Sciatic nerve (tissue), 2 donors: ENCODE measurements at regions not wholly inside any gene's neighbourhood (a gene's known extent, or its start where the extent isn't known, plus 50 kb on each side); places are given as distances from the start of the nearest gene placed in this dataset.
"Not testable (repeated sequence)": the region's sequence is repeated elsewhere in the genome, so short reads cannot be mapped to it uniquely, and the experiment has no call there.

Experiments
- ATAC-seq: fragments of 200-7000 bp; cut with Tn5 transposase; one replicate; pipeline ENCODE4 v1.9.1; 2020; ENCODE audit warnings: mild to moderate bottlenecking, moderate library complexity
- DNase-seq: peaks from one replicate; pipeline ENCODE4 v3.0.0-alpha.2; 2020; ENCODE audit warnings: low spot score
- intact Hi-C: fragments of 100-400 bp; cut with DNase I; formaldehyde crosslinking; loops from one replicate; pipeline ENCODE4 v1.14.2; 2022
- donor health status: DM: no; HTN: no; CAD: no.
- donor health status: DM: no; HTN: no; CAD: no.

DNA sequence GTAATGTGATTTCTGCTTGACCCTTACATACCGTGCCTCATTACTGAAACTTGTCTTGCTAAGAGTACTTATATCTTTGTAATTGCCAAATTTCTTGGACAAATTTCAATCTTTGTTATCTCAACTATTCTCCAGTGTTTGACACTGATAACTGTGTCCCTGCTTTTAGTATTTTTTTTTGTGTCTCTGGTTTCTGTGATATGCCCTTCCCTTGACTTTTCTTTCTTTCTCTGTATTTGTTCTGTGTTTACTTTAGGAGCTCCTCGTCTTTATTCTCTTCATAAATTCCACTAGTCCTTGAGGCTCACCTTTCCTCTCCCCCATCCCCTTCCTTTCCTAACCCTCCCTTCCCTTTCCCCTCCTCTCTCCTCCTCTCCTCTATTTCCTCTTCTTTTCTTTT lies 123.7 kb upstream of the FBXL17 start:
- intact Hi-C loops: no loop called here
- ATAC-seq: no peak
- no peak for DNase-seq

DNA sequence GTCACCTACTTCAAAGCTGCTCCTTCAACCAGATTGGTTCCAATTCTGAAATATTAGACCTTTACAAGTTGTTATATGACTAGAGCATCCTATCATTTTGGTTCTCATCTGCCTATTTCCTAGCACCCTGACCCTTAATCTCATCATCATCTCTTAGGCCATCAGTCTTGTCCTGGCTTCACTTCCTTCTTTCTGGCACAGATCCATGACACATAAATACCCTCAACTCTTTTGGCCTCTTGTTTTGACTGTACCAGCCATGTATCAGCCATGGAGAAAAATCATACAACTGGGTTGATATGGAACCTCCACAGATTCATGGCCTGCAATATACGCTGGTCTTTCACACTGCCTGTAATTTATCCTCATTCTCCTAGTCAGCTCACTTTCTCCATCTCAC lies 123.1 kb upstream of the FBXL17 start:
- ATAC-seq (no peak), DNase-seq (no peak)
- intact Hi-C loops: no loop called here

DNA sequence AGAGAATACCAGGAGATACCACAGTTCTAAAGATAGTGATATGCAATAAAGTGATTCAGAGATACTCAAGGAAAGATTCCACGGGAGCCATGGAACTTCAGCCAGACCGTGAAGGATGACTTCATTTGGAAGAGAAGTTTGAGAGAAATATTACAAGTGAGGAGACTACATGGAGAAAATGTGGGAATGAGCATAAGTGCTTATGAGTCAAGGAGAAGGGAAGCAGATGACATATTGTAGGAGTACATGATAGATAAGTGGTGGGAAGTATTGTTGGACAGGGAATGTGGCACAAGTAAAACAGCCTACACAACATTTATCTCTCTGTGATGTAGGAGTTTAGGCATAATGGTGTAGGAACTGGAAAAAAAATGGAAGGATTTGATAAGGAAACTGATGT lies 122.1 kb upstream of the FBXL17 start:
- intact Hi-C loops: no loop called here
- ATAC-seq: no peak

DNA sequence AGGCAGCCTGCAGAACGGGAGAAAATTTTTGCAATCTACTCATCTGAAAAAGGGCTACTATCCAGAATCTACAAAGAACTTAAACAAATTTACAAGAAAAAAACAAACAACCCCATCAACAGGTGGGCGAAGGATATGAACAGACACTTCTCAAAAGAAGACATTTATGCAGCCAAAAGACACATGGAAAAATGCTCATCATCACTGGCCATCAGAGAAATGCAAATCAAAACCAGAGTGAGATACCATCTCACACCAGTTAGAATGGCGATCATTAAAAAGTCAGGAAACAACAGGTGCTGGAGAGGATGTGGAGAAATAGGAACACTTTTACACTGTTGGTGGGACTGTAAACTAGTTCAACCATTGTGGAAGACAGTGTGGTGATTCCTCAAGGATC lies 113.7 kb upstream of the FBXL17 start:
- ATAC-seq, intact Hi-C loops, DNase-seq: not testable (repeated sequence)

More for the DNA sequence above, 122.1 kb upstream of the FBXL17 start:
- no peak for DNase-seq

DNA sequence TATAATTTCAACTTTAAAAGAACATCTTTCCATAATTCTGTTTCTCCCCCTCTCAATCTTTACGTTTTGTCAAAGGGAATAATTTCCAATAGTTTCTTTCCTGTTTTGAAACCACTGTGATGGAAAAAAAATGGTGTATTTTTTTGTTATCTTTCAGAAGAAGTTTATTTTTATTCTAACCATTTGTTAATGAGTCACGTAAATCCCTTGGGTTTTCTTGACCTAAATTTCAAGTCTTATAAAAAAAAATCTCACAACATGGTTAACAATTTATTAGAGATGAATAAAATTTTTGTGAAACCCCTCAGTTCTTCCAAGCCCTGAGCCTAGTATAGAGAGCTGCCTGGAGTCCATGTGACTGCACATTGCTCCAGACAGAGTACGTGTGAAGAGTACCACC lies 106.1 kb upstream of the FBXL17 start:
- DNase-seq: no peak
- ATAC-seq: no peak
- intact Hi-C loops: no loop called here

DNA sequence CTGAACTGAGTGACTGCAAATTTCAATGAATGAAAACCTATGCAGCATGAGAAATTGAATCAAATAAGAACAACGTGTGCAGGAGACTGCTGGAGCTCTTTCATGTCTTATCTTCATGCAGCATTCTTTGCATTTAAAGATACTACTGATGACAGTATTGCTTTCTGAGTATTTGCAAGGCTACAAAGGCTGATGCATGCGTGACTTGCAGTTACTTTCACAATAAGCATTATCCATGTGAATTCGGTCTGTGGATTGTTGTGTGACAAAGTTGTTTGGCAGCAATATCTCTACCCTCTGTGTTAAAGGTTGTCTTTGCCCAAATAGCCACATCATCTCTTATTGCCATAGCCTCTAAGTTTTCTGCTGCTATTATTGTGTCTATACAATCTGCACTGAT lies 102.1 kb upstream of the FBXL17 start:
- intact Hi-C loops: no loop called here
- DNase-seq: no peak
- no peak for ATAC-seq

DNA sequence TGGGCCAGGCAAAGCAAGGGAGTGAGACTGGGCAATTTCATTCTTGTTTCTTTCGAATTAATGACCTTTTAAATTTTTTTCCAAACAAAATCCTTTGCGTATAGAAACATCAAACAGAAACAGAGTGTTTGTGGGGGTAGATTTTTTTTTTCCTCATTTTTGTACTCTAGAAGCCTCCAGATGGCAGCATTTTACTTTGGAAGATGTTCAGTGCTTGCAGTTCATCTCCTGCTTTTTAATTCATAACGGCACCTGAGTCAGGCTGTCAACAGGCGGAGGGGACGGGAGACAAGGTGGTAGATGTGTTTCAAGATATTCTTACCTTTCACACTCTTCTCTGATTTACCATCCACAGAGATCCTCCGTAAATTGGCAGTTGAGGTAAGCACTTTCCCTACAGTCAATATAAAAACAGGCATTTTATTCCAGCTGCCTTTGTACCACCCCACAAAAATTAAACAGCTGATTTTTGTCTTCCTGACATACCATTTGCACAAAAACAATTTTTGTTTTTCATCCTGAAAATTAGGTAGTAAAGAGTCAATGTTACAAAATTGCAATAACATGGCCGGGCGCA lies 99.5 kb upstream of the FBXL17 start:
- ATAC-seq (no peak), DNase-seq (no peak)
- intact Hi-C loops: no loop called here

DNA sequence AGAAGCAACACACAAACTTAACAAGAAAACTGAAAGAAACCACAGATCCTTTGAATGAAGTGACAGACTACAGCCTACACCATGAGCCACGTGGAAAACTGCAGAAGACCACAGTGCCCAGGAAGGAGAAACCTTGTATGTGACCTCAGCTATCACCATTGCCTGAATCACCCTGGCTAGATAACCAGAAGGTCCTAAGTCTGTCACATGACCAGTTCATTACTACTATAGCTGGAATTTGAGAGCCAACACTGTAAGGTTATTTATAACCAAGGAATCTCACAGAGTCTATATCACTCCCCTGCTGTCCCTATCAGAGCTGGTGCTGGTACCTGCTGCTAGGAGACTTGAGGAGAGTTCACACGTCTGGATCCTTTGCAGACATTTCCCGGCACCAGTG lies 90.3 kb upstream of the FBXL17 start:
- ATAC-seq: no peak
- no peak for DNase-seq
- intact Hi-C loops: no loop called here

DNA sequence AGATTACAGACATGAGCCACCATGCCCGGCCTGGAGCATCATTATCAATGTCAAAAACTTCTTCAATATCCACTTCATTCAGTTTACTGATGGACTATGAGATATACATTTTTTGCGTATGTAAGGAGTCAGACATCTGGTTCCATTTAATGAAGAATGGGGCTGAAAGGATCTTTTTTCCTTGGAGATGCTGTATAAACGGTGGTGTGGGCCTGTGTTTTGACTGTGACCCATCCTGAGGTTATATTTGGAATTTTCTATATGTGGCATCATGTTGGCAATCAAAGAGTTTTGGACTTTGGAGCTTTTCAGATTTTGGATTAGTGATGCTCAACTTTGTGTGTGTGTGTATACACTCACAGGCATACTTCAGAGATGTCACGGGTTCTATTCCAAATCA lies 85.7 kb upstream of the FBXL17 start:
- DNase-seq (no peak), ATAC-seq (no peak)
- intact Hi-C loops: no loop called here

DNA sequence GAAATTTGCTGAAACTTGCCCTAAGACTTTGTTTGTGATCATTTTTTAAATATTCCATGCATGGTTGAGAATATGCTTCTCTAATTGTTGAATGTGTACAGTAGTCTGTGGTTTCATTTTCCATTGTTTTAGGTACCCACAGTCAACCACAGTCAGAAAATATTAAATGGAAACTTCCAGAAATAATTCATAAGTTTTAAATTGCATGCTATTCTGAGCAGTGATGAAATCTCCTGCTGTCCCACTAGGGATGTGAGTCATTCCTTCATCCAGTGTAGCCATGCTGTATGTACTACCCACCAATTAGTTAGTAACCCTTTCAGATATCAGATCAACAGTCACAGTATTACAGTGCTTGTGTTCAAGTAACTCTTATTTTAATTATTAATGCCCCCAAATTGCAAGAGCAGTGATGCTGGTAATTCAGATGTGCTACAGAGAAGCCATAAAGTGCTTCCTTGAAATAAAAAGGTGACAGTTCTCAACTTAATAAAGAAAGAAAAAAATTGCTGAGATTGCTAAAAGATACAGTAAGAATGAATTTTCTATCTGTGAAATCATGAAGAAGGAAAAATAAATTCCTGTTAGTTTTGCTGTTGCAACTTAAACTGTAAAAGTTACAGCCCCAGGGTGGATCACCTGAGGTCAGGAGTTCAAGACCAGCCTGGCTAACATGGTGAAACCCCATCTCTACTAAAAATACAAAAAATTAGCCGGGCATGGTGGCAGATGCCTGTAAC lies 79.9 kb upstream of the FBXL17 start:
- DNase-seq (no peak), ATAC-seq (no peak)
- intact Hi-C loops: no loop called here

DNA sequence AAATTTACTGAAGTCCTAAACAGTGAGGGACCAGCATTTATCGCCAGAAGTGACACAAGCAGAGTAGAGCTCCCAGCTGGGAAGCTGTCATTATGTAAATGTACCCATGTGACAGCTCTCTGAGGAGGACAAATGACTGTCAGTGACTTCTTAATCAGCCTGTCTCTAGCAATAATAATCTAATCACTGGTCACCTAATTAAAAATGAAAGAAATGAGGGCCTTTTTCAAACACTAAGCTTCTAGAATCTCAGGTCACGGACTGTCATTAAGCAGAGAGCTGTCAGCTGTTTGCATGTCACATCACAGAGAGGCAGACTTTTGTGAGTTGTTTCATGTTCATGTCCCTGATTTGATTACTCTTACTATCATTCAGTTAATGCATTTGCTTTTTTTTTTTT lies 77.9 kb upstream of the FBXL17 start:
- intact Hi-C loops: no loop called here
- no peak for ATAC-seq
- DNase-seq: no peak

DNA sequence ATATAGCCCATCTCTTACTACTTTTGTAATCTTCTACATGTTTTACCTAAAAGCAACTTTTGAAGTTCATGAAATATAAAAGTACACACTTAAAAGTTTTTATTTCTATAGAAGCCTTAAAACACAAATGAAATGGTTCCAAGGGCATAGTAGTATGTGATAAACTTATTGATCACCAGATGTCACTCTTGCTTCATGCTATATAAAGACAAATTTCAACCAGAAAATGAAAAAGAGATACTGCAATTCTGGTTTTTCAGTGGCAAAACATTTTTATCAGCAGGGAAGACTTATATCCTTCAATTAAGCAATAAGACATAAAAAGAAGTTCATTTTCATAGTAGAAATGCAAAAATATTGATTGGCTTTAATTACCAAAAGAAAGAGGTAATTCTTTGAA lies 69.4 kb upstream of the FBXL17 start:
- ATAC-seq: no peak
- intact Hi-C loops: no loop called here
- DNase-seq: no peak

DNA sequence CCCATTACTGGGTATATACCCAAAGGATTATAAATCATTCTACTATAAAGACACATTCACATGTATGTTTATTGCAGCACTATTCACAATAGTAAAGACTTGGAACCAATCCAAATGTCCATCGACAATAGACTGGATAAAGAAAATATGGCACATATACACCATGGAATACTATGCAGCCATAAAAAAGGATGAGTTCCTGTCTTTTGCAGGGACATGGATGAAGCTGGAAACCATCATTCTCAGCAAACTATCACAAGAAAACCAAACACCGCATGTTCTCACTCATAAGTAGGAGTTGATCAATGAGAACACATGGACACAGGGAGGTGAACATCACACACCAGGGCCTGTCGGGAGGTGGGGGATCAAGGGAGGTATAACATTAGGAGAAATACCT lies 62.2 kb upstream of the FBXL17 start:
- intact Hi-C loops, DNase-seq, ATAC-seq: not testable (repeated sequence)

DNA sequence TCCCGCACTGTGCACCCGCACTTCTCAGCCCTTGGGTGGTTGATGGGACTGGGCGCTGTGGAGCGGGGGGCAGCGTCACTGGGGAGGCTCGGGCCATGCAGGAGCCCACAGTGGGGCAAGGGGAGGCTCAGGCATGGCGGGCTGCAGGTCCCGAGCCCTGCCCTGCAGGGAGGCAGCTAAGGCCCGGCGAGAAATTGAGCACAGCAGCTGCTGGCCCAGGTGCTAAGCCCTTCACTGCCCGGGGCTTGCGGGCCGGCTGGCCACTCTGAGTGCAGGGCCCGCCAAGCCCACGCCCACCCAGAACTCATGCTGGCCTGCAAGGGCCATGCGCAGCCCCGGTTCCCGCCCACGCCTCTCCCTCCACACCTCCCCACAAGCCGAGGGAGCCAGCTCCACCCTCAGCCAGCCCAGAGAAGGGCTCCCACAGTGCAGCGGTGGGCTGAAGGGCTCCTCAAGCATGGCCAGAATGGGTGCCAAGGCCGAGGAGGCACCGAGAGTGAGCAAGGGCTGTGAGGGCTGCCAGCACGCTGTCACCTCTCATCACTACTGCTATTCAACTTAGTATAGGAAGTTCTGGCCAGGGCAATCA lies 60.3 kb upstream of the FBXL17 start:
- ATAC-seq, intact Hi-C loops, DNase-seq: not testable (repeated sequence)

DNA sequence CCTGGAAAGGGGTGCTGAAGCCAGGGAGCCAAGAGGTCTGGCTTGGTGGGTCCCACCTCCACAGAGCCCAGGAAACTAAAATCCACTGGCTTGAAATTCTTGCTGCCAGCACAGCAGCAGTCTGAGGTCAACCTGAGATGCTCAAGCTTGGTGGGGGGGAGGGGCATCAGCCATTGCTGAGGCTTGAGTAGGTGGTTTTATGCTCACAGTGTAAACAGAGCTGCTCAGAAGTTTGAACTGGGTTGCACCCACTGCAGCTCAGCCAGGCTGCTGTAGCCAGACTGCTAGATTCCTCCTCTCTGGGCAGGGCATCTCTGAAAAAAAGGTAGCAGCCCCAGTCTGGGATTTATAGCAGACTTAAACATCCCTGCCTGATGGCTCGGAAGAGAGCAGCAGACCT lies 55.5 kb upstream of the FBXL17 start:
- no peak for ATAC-seq
- intact Hi-C loops: no loop called here
- DNase-seq: no peak

DNA sequence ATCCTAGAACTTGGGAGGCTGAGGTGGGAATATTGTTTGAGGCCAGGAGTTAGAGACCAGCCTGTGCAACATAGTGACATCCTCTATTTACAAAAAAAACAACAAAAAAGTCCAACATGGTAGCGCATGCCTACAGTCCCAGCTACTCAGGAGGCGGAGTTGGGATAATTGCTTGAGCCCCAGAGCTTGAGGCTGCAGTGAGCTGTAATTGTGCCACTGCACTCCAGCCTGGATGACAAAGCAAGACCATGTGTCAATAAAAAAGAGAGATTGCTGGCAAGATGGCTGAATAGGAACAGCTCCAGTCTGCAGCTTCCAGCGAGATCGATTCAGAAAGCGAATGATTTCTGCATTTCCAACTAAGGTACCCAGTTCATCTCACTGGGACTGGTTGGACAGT lies 54.8 kb upstream of the FBXL17 start:
- no peak for ATAC-seq
- DNase-seq: no peak
- intact Hi-C loops: no loop called here

DNA sequence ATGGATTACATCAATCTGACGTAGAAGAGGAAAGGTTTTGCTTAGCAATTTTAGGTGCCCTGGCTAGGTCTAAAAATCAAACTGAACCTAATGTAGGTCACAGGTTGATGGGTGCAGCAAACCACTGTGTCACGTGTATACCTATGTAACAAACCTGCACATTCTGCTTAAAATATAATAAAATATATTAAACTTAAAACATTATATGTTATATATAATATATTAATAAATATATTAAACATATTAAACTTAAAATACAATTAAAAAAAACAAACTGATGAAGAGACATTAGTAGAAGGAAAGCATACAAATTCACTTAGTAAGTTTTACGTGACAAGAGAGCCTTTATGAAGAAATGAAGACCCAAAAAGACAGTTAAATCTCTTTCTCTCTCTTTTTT lies 51.7 kb upstream of the FBXL17 start:
- ATAC-seq: no peak
- DNase-seq: no peak
- intact Hi-C loops: no loop called here

DNA sequence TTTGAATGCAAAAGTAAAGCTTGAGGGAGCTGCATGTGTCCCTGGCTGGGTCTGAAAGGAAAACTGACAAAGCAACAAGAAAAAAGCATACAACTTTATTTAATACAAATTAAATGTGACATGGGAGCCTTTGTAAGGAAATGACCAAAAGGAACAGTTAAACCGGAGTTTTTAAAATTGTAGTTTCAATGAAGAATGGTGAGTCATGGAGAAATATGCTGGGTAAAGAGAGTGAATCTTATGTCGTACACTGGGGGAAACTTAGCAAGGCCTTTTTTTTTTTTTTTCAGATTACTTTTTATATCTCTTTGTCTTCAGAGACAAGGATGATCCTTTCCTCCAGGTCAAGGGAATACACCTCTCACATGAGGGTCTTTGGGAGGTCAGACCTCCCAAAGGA lies 50.1 kb upstream of the FBXL17 start:
- intact Hi-C loops: no loop called here
- no peak for DNase-seq
- no peak for ATAC-seq
